Forelimb muscle (tissue), 1 donor: ENCODE measurements at regions not wholly inside any gene's neighbourhood (a gene's known extent, or its start where the extent isn't known, plus 50 kb on each side); places are given as distances from the start of the nearest gene placed in this dataset.
A peak's percentile ranks its signal among the peaks of the same experiment; 100 is the strongest.

ENCODE experiments used
- DNase-seq: peaks from one replicate; pipeline ENCODE4 v3.0.0-alpha.2; 2013; ENCODE audit warnings: low read depth

GRCh38 chr4:24476282-24476681 lies 108.1 kb downstream of the DHX15 start:
- no peak for DNase-seq

- no peak for DNase-seq
These were observed 108.6 kb downstream of the DHX15 start for GRCh38 chr4:24475756-24476155.

DNA sequence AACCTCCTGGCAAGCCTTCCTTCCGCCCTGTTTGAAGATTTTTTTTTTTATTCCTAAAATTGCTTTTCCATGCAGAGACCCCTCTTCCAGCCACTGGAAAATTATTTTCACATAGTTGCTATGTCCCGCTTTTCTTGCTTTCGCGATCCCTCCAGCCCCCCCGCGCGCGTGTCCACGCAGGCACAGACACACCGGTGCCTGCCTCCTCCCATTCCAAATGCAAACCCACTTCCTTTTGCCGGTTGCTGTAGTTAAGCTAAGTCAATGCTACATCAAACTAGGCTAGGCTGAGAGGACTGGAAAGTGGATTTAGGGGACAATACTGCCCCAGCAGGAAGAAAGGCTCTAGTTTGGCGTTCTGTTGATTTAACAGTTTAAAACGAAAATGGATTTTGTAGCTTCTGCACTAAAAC lies 111.0 kb downstream of the DHX15 start:
- no peak for DNase-seq

DNA sequence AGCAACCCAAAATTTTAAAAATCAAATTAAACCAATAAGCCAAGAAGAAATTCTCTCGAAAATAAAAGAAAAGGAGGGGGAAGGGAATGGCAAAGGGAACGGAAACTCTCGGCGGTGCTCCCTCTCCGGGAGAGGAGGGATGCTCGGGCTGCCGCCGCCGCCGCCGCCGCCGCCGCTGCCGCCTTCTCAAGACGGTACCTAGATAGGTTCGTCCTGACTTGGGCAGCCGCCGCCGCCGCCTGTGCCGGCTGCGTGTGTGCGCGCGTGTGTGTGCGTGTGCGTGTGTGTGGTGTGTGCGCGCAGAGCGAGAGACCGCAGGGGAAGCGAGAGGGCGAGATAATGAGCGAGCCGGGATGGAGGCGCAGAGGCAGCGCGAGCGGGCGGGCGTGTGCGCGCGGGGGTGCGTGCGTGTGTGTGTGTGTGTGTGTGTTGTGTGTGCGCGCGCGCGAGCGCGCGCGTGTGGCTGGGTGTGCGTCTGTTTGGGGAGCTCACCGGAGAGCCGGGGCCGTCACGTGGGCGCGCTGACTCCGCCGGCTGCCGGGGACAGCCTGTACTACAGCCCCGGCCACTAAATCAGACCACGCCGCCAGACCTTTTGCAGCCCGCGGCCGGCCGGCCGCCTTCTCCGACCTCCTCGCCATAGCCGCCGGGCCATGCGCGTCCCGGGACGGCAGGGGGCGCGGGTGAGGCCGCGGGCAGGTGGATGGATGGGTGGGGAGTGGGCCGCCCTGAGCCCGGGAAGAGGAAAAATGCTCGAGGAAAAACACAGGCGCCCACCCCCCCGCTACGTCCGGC lies 111.6 kb downstream of the DHX15 start:
- DNase-seq: no peak

GRCh38 chr4:24472161-24472510 lies 112.2 kb downstream of the DHX15 start:
- no peak for DNase-seq

- no peak for DNase-seq
These were observed 112.7 kb downstream of the DHX15 start for GRCh38 chr4:24471486-24472160.

- DNase-seq: no peak
These were observed 113.5 kb downstream of the DHX15 start for GRCh38 chr4:24470666-24471485.

GRCh38 chr4:24468071-24468470 lies 116.3 kb downstream of the DHX15 start:
- DNase-seq: no peak

GRCh38 chr4:24464566-24464965 lies 119.8 kb downstream of the DHX15 start:
- no peak for DNase-seq

DNA sequence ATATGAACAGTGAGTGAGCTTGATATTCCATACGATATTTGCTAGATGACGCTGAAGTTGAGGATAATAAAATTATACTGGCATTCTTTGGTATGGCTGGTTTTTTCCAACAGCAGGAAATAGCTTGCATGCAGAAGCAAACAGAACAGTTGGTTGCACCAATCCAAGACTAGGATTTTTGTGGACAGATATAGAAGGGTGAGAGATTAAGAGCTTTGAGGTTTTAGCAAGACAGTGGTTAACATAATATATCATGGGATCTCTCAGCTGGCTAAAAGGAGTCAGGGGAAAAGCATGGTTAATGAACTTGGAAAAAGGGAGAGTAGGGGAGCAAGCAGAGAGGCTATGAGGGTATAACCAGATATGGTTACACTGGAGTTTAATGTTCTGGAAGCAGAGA lies 127.9 kb downstream of the DHX15 start:
- DNase-seq: no peak

DNA sequence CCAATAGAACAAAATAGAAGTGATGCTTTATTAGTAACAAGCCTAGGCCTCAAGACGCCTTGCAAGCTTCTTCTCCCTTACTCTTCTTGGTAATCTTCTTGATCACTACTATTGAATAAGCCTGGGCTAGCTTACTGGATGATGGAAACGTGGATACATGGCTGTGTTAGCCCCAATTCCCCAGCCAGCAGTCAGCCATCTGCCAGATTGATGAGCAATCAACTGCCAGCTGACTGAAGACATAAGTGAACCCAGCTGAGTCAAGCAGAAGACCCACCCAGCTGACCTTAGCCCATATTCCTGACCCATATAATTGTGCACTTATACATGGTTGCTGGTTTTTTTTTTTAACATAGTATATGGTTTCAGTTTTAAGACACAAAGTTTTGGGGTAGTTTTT lies 130.4 kb downstream of the DHX15 start:
- DNase-seq: no peak

GRCh38 chr4:24451870-24452269 lies 132.5 kb downstream of the DHX15 start:
- DNase-seq: no peak

DNA sequence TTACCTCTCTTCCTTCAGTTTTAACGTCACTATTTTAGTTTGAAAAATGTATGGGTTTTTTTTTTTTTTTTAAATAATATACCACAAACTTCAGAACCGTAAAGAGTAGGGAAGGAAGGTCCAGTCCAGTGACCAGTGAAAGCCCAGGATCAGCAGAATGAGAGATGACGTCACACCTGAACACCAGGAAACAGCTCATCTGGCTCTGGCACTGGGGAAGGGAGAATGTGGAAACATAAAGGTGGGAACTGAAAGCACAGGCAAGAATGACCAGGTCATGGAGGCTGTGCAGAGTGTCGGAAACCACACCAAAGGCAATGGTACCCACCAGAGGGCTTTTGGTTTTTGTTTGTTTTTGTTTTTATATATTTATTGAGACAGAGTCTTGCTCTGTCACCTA lies 141.2 kb downstream of the DHX15 start:
- no peak for DNase-seq

- no peak for DNase-seq
These were observed 143.6 kb downstream of the DHX15 start for GRCh38 chr4:24440765-24441164.

- DNase-seq: no peak
These were observed 150.1 kb downstream of the DHX15 start for GRCh38 chr4:24434241-24434640.

- DNase-seq: peak; percentile 11
These were observed 150.7 kb downstream of the DHX15 start for GRCh38 chr4:24433515-24434214.

DNA sequence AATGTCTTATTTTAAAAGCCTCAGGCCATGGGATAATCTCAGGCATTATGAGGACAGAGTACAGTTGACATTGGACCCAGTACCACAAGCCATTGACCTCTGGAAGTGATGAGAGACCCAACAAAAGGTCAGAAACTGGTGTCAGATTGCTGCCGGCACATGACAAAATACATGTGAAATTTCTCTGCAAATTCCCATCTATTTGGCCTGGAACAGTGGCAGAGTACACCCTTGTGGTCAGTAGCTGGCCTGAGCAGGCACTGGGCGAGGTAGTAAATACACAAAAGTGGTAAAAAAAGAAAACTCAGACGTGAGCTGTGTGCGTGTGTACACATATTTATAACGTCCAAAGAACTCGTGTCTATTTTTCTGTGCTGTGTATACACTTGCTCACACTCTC lies 155.5 kb downstream of the DHX15 start:
- no peak for DNase-seq

DNA sequence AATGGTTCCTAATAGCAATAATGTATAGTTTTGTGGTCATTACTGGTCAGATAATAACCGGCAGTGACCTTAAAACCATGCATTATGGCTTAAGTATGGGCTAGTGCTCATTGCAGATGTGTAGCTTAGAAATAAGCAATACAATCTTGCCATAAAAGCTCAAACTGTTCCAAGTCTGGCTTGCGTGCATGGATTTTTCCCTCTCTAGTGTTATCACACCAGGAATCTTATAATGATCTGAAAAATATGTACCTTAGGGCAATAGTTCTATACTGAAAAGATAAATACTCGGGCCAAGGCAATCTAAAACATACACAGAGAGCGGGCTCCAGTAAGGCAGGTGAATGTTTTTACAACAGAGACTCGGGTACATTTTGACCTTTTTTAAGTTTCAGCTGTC lies 157.8 kb downstream of the DHX15 start:
- DNase-seq: no peak

GRCh38 chr4:24425863-24426262 lies 158.5 kb downstream of the DHX15 start:
- DNase-seq: no peak

GRCh38 chr4:24423670-24424069 lies 160.7 kb downstream of the DHX15 start:
- no peak for DNase-seq

DNA sequence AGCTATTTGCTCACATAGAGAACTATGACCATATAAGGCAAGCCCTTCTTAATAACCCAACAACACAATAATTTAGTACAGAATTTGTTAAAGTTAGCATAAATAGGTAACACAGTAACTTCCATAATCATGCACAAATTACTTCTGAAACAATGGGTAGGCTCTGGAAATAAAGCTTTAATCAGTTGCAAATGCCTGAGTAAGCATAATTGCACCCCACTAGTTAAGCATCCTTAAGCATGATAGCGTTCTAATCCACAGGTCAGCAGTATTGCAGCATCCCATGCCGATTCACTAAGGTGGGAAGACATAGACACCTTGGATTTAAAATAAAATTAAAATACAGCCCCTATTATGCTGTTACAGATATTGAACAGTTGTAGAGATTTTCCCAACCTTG lies 161.7 kb downstream of the DHX15 start:
- no peak for DNase-seq
